ENCODE measurements at regions not wholly inside any gene's neighbourhood (a gene's known extent, or its start where the extent isn't known, plus 50 kb on each side); places are given as distances from the start of the nearest gene placed in this dataset.
"Not testable (repeated sequence)": the region's sequence is repeated elsewhere in the genome, so short reads cannot be mapped to it uniquely, and the experiment has no call there.

DNA sequence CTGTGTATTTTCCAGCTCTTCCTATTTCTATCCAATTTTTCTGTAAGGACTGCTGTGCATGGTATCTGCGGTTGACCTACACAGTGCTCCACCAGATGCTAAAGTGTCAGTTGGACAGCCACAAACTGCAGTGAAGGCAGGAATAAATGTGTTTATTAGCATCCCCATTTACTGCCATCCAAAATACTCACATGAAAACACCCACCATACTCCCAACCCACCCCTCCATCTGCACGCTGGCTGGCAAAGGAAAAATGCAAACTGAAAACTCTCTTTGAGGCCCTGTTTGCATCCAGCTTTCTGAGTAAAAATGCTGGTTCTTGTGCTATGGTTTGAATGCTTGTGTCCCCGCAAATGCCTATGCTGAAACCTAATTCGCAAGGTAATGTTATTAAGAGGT, 515.5 kb downstream of the ZNF385D start:
- no peaks in the 10 kb centered on the region for H3K9me3 ChIP-seq (ENCODE audit: control insufficient read depth, low read depth, low read length)
- no peaks in the 10 kb centered on the region for H3K27me3 ChIP-seq (ENCODE audit: control insufficient read depth, insufficient read depth, low read length)
- no peaks in the 10 kb centered on the region for H3K4me1 ChIP-seq (ENCODE audit: control insufficient read depth, low read depth, low read length)
- no peak overlapping the region for H3K4me3 ChIP-seq (ENCODE audit: low read length)
- no peaks in the 10 kb centered on the region for H3K36me3 ChIP-seq (ENCODE audit: control insufficient read depth, low read depth, low read length)
- H3K27ac ChIP-seq (ENCODE audit: low read length): no peak overlapping the region
- H3K9ac ChIP-seq (ENCODE audit: low read length): no peak overlapping the region

DNA sequence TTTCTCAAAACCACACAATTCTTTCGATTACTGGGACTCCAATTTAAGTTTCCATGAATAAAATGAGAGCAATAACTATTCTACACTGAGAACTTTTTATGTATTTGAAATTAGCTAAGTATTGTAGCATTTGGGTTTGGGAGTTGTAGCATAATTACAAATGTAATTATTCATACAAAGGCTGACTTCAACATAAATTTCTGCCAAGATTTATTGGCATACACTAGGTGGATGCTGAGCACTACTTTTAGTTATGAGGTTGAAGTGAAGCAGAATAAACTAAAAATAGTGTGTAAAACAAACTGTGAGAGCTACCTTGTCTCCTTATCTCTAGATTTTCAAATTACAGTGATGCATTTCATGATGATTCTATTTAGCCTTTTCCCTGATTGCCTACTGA, 516.1 kb downstream of the ZNF385D start:
- no peaks in the 10 kb centered on the region for H3K9me3 ChIP-seq (ENCODE audit: control insufficient read depth, low read depth, low read length)
- no peak overlapping the region for H3K27ac ChIP-seq (ENCODE audit: low read length)
- H3K9ac ChIP-seq (ENCODE audit: low read length): no peak overlapping the region
- H3K4me1 ChIP-seq (ENCODE audit: control insufficient read depth, low read depth, low read length): no peaks in the 10 kb centered on the region
- H3K36me3 ChIP-seq (ENCODE audit: control insufficient read depth, low read depth, low read length): no peaks in the 10 kb centered on the region
- H3K27me3 ChIP-seq (ENCODE audit: control insufficient read depth, insufficient read depth, low read length): no peaks in the 10 kb centered on the region
- H3K4me3 ChIP-seq (ENCODE audit: low read length): no peak overlapping the region

- no peak overlapping the region for H3K9ac ChIP-seq (ENCODE audit: low read length)
- H3K9me3 ChIP-seq (ENCODE audit: control insufficient read depth, low read depth, low read length): no peaks in the 10 kb centered on the region
- H3K4me1 ChIP-seq (ENCODE audit: control insufficient read depth, low read depth, low read length): no peaks in the 10 kb centered on the region
Observed at GRCh38 chr3:21229426-21230135, 521.4 kb downstream of the ZNF385D start.

DNA sequence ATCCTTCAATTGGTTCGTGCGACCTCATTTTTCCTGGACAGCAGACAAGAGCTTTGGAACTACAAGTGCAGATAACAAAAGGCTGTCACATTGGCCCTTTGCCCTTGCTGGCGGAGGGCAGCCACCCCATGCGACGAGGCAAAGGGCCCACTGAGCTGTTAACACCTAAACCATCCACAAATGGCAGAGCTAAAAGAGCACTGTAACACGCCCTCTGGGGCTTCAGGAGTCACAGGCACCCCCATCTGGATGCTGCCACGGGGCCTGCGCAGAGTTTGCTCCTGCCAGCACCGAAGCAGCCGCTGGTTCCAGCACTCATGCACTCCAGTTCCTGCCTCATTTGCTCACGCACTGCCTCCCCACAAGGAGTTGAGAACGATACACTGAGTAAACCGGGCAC, 524.9 kb downstream of the ZNF385D start:
- Histone ChIP-seq H3K36me3 (ENCODE audit: control insufficient read depth, low read depth, low read length) (no peaks in the 10 kb centered on the region), H3K4me3 (ENCODE audit: low read length) (no peak overlapping the region), H3K27ac (ENCODE audit: low read length) (no peak overlapping the region), H3K27me3 (ENCODE audit: control insufficient read depth, insufficient read depth, low read length) (no peaks in the 10 kb centered on the region), H3K9me3 (ENCODE audit: control insufficient read depth, low read depth, low read length) (no peaks in the 10 kb centered on the region), H3K9ac (ENCODE audit: low read length) (no peak overlapping the region), H3K4me1 (ENCODE audit: control insufficient read depth, low read depth, low read length) (peaks cover 7% of the 10 kb centered on the region)

More at GRCh38 chr3:21229426-21230135, 521.4 kb downstream of the ZNF385D start:
- no peaks in the 10 kb centered on the region for H3K36me3 ChIP-seq (ENCODE audit: control insufficient read depth, low read depth, low read length)
- no peak overlapping the region for H3K27ac ChIP-seq (ENCODE audit: low read length)
- no peaks in the 10 kb centered on the region for H3K27me3 ChIP-seq (ENCODE audit: control insufficient read depth, insufficient read depth, low read length)
- H3K4me3 ChIP-seq (ENCODE audit: low read length): no peak overlapping the region

- Histone ChIP-seq H3K27me3 (ENCODE audit: control insufficient read depth, insufficient read depth, low read length) (no peaks in the 10 kb centered on the region), H3K9ac (ENCODE audit: low read length) (no peak overlapping the region), H3K36me3 (ENCODE audit: control insufficient read depth, low read depth, low read length) (no peaks in the 10 kb centered on the region), H3K9me3 (ENCODE audit: control insufficient read depth, low read depth, low read length) (no peaks in the 10 kb centered on the region), H3K4me1 (ENCODE audit: control insufficient read depth, low read depth, low read length) (peaks cover 7% of the 10 kb centered on the region), H3K4me3 (ENCODE audit: low read length) (no peak overlapping the region), H3K27ac (ENCODE audit: low read length) (no peak overlapping the region)
Observed at GRCh38 chr3:21220944-21221343, 530.1 kb downstream of the ZNF385D start.

DNA sequence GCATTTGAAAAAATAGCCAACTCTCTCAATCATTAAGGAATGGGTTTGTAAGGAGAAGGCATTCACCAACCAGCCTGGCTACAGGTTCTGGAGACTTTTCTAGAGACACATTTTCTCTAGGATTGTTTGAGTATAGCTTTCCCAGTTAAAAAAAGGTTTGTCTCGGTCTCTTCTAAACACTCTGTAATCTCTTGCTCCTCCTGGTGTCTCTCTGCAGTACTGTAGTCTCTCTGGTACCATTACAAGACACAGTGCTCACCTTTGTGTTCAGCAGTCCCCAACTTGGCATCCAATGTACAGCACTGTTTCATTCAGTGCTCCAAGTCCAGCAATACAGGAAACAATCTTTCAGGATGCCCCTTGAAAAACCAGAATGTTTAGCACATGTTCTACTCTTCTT, 534.4 kb downstream of the ZNF385D start:
- Histone ChIP-seq H3K36me3 (ENCODE audit: control insufficient read depth, low read depth, low read length) (no peaks in the 10 kb centered on the region), H3K4me3 (ENCODE audit: low read length) (no peak overlapping the region), H3K27me3 (ENCODE audit: control insufficient read depth, insufficient read depth, low read length) (no peaks in the 10 kb centered on the region), H3K4me1 (ENCODE audit: control insufficient read depth, low read depth, low read length) (no peaks in the 10 kb centered on the region), H3K9ac (ENCODE audit: low read length) (no peak overlapping the region), H3K9me3 (ENCODE audit: control insufficient read depth, low read depth, low read length) (no peaks in the 10 kb centered on the region), H3K27ac (ENCODE audit: low read length) (no peak overlapping the region)

GRCh38 chr3:21204122-21204521, 546.9 kb downstream of the ZNF385D start:
- not testable (repeated sequence) for H3K36me3 ChIP-seq (ENCODE audit: control insufficient read depth, low read depth, low read length)

DNA sequence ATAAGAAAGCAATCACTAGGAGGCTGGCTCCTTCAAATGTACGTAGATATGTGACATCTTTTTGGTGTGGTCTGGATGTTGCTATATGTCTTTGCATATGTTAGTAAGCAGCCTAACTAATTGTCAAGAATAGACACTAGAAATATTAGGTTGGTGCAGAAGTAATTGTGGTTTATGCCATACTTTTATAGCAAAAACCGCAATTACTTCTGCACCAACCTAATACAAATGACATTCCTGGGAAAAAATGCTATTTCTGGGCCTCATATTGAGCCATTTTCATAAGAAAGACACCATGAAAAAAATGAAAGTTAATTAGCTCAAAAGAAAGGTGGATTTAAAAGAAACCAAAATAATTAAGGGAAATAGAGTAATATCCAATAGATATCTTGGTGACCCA, 555.8 kb downstream of the ZNF385D start:
- Histone ChIP-seq H3K27me3 (ENCODE audit: control insufficient read depth, insufficient read depth, low read length) (no peaks in the 10 kb centered on the region), H3K36me3 (ENCODE audit: control insufficient read depth, low read depth, low read length) (no peaks in the 10 kb centered on the region), H3K9me3 (ENCODE audit: control insufficient read depth, low read depth, low read length) (no peaks in the 10 kb centered on the region), H3K27ac (ENCODE audit: low read length) (no peak overlapping the region), H3K4me1 (ENCODE audit: control insufficient read depth, low read depth, low read length) (no peaks in the 10 kb centered on the region), H3K9ac (ENCODE audit: low read length) (no peak overlapping the region), H3K4me3 (ENCODE audit: low read length) (no peak overlapping the region)

More at GRCh38 chr3:21204122-21204521, 546.9 kb downstream of the ZNF385D start:
- not testable (repeated sequence) for H3K9me3 ChIP-seq (ENCODE audit: control insufficient read depth, low read depth, low read length); H3K27ac ChIP-seq (ENCODE audit: low read length); H3K4me3 ChIP-seq (ENCODE audit: low read length); H3K4me1 ChIP-seq (ENCODE audit: control insufficient read depth, low read depth, low read length); H3K27me3 ChIP-seq (ENCODE audit: control insufficient read depth, insufficient read depth, low read length); H3K9ac ChIP-seq (ENCODE audit: low read length)

- H3K4me1 ChIP-seq (ENCODE audit: control insufficient read depth, low read depth, low read length); H3K9me3 ChIP-seq (ENCODE audit: control insufficient read depth, low read depth, low read length); H3K36me3 ChIP-seq (ENCODE audit: control insufficient read depth, low read depth, low read length); H3K27ac ChIP-seq (ENCODE audit: low read length); H3K4me3 ChIP-seq (ENCODE audit: low read length); H3K9ac ChIP-seq (ENCODE audit: low read length); H3K27me3 ChIP-seq (ENCODE audit: control insufficient read depth, insufficient read depth, low read length): not testable (repeated sequence)
Observed at GRCh38 chr3:21194036-21194435, 557.0 kb downstream of the ZNF385D start.

DNA sequence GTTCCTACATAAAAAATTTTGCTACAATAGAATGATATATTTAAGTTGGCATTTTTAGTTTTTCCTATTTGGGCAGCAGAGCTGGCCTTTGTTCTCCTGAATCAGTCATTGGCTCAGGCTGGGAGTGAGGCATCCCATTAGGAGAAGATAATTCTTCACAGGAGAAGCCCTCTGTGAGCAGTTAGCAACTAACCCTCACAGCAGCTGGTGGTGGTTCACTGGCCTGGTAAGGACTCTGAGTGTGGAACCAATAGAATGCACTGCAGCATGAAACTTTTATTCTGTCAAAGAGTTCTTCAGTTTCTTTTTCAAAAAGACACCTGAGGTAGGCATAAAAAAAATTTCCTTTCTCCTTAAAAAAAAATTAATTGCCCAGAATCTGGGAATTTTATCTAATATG, 562.6 kb downstream of the ZNF385D start:
- Histone ChIP-seq H3K27ac (ENCODE audit: low read length) (no peak overlapping the region), H3K36me3 (ENCODE audit: control insufficient read depth, low read depth, low read length) (no peaks in the 10 kb centered on the region), H3K4me3 (ENCODE audit: low read length) (no peak overlapping the region), H3K4me1 (ENCODE audit: control insufficient read depth, low read depth, low read length) (no peaks in the 10 kb centered on the region), H3K27me3 (ENCODE audit: control insufficient read depth, insufficient read depth, low read length) (no peaks in the 10 kb centered on the region), H3K9me3 (ENCODE audit: control insufficient read depth, low read depth, low read length) (no peaks in the 10 kb centered on the region), H3K9ac (ENCODE audit: low read length) (no peak overlapping the region)

GRCh38 chr3:21185816-21186314, 565.1 kb downstream of the ZNF385D start:
- Histone ChIP-seq H3K27ac (ENCODE audit: low read length) (no peak overlapping the region), H3K4me3 (ENCODE audit: low read length) (no peak overlapping the region), H3K36me3 (ENCODE audit: control insufficient read depth, low read depth, low read length) (no peaks in the 10 kb centered on the region), H3K9ac (ENCODE audit: low read length) (no peak overlapping the region), H3K9me3 (ENCODE audit: control insufficient read depth, low read depth, low read length) (no peaks in the 10 kb centered on the region), H3K27me3 (ENCODE audit: control insufficient read depth, insufficient read depth, low read length) (no peaks in the 10 kb centered on the region), H3K4me1 (ENCODE audit: control insufficient read depth, low read depth, low read length) (no peaks in the 10 kb centered on the region)

DNA sequence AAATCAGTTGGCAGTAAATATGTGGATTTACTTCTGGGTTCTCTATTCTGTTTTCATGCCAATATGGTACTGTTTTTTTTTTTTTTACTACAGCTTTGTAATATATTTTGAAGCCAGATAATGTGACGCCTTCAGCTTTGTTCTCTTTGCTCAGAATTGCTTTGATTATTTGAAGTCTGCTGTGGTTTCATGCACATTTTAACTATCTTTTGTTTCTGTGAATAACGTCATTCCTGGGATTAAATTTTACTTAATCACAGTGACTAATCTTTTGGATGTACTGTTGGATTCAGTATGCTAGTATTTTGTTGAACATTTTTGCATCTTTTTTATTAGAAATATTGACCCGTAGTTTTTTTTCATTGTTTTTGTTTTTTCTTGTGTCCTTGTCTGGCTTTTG, 576.5 kb downstream of the ZNF385D start:
- Histone ChIP-seq H3K4me1 (ENCODE audit: control insufficient read depth, low read depth, low read length) (peaks cover 13% of the 10 kb centered on the region), H3K36me3 (ENCODE audit: control insufficient read depth, low read depth, low read length) (no peaks in the 10 kb centered on the region), H3K27ac (ENCODE audit: low read length) (no peak overlapping the region), H3K4me3 (ENCODE audit: low read length) (no peak overlapping the region), H3K9ac (ENCODE audit: low read length) (no peak overlapping the region), H3K27me3 (ENCODE audit: control insufficient read depth, insufficient read depth, low read length) (no peaks in the 10 kb centered on the region), H3K9me3 (ENCODE audit: control insufficient read depth, low read depth, low read length) (peaks cover 4% of the 10 kb centered on the region)

Measured in iPS-18a (cell line).